WI38 (cell line): ENCODE measurements at regions not wholly inside any gene's neighbourhood (a gene's known extent, or its start where the extent isn't known, plus 50 kb on each side); places are given as distances from the start of the nearest gene placed in this dataset.

Experiments
- H3K4me3 ChIP-seq: 2 replicates; pipeline ENCODE4 v1.5.1; 2011; ENCODE audit warnings: low read depth, mild to moderate bottlenecking, control low read depth, low read length
- CTCF ChIP-seq: IDR thresholded peaks from 2 replicates; pipeline ENCODE4 v1.5.1; 2012; ENCODE audit warnings: low read depth, mild to moderate bottlenecking, control low read depth, low read length

DNA sequence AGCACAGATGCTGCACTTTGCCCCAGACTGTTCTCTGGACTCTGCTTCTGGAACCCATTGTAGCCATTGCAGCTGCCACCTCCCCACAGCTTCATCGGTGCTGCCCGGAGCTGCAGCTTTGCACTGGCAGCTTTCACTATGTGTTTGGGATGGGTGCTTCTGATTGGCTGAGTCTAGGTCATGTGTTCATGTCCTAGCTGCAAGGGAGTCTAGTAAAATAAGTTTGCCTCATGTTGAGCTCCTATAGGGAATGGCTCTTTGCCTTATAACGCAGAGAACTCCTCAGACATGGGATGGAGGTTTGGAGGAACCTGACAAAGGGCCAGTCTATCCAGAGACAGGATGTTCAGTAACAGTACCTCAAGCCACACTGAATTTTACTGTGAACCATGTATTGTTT lies 268.0 kb downstream of the BMP7 start:
- TF ChIP-seq CTCF, result no peak
- H3K4me3 ChIP-seq, result no peak overlapping the region

- no peak for TF ChIP-seq CTCF
Measured at GRCh38 chr20:57000441-57000968, 265.9 kb downstream of the BMP7 start.

GRCh38 chr20:57001126-57001767 lies 265.2 kb downstream of the BMP7 start:
- TF ChIP-seq CTCF, result no peak
- H3K4me3 ChIP-seq, result no peak overlapping the region

More at GRCh38 chr20:57000441-57000968, 265.9 kb downstream of the BMP7 start:
- no peak overlapping the region for H3K4me3 ChIP-seq

- TF ChIP-seq CTCF, result no peak
- H3K4me3 ChIP-seq, result no peak overlapping the region
Measured at GRCh38 chr20:57002066-57002570, 264.3 kb downstream of the BMP7 start.

DNA sequence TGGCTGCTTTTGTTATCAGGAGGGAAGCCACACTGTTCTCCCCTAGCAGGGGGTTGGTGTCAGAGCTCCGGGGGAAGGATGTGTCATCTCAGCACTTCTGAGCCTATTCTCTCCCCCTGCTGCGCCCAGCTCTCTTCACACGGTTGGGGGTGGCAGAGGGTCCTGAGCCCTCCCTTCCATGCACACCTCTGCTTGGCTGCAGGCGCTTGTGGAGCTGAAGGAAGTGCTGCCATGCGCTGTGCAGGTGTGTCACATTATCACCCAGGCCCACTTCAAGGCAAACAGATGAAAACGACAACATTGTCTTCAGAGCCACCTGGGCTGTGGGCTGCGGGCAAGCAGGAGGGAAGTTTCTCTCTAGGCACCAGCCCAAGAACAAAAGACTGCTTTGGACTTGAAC lies 263.4 kb downstream of the BMP7 start:
- no peak overlapping the region for H3K4me3 ChIP-seq
- TF ChIP-seq CTCF, result no peak

DNA sequence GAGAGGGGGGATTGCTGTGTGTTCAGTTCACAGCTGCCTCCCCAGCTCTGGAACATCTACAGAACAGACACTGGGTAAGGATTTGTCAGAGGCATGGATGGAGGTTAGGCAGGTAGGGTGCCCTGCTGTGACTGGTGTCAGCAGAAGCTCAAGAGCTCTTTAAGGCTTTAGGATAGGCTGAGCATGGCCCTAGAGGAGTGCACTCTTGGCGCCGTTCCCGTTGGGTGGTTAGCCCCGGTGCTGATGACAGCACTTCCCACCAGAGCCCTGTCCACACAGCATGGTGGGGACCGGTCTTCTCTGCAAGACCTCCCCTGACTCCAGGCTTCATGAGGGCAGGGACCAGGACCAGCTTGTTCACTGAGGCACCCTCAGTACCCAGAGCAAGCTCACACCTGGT lies 262.0 kb downstream of the BMP7 start:
- TF ChIP-seq CTCF, result no peak
- no peak overlapping the region for H3K4me3 ChIP-seq
